HFFc6 (cell line): ENCODE measurements at regions not wholly inside any gene's neighbourhood (a gene's known extent, or its start where the extent isn't known, plus 50 kb on each side); places are given as distances from the start of the nearest gene placed in this dataset.
"Not testable (repeated sequence)": the region's sequence is repeated elsewhere in the genome, so short reads cannot be mapped to it uniquely, and the experiment has no call there.

Source experiments
- DNase-seq: peaks from one replicate; pipeline ENCODE4 v3.0.0-alpha.2; 2018
- H3K27ac Mint-ChIP-seq: 2 replicates; pipeline ENCODE4 v1.8.0; 2020; ENCODE audit warnings: mild to moderate bottlenecking, mixed read lengths
- H3K27me3 Mint-ChIP-seq: 2 replicates; pipeline ENCODE4 v1.8.0; 2021; ENCODE audit warnings: mild to moderate bottlenecking, moderate library complexity, mixed read lengths; ENCODE audit not compliant: insufficient read depth
- H3K36me3 Mint-ChIP-seq: 2 replicates; pipeline ENCODE4 v1.8.0; 2021; ENCODE audit warnings: low read depth, mixed read lengths
- H3K4me1 Mint-ChIP-seq: 2 replicates; pipeline ENCODE4 v1.8.0; 2020; ENCODE audit warnings: low read depth, mixed read lengths
- H3K4me3 Mint-ChIP-seq: 2 replicates; pipeline ENCODE4 v1.8.0; 2020; ENCODE audit warnings: mild to moderate bottlenecking, moderate library complexity, mixed read lengths
- H3K9me3 Mint-ChIP-seq: 2 replicates; pipeline ENCODE4 v1.8.0; 2020; ENCODE audit warnings: mild to moderate bottlenecking, mixed read lengths
- CTCF ChIP-seq: fragments of 200-600 bp; sonication (generic); IDR thresholded peaks from 2 replicates; pipeline ENCODE4 v1.5.0; 2021; ENCODE audit warnings: antibody characterized with exemption, mild to moderate bottlenecking

DNA sequence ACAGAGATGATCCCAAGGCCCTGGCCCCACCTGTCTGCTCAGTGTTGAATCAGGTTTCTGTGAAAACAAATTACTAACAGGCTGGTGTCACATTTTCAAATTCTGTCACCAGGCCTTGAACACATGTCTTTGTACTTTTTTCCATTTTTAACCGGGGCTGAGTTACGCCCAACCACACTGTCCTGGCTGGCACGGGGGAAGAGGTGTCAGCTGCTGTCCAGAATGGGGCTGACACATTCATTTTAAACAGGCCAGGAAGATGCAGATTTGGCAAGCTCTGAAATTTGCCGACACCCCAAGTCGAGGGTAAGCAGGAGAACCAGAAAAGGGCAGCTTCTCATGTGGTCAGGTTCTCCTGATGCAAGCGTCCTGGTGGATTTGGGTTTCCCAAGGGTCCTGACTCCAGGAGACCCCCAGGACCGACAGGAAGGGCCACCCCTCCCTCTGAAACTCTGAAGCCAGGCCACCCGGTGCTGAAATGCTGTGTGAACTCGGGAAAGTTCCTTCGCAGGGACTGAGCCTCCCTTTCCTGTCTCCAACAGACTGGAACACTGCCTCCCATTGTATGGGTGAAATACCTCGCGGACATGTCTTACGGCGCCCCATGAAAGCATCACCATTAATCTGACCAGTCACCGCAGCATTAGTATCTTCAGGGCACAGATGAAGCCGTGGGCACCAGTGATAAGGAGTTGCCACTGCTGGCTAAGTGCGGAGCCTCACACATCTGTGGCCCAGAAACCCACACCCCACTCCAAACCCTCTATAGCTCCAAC is 90.5 kb upstream of the METTL9 start:
- not testable (repeated sequence) for H3K27me3 Mint-ChIP-seq, DNase-seq, H3K9me3 Mint-ChIP-seq
- H3K4me3 Mint-ChIP-seq = peak overlapping the region; percentile 28; the same call in 1 of the 2 replicates
- H3K36me3 Mint-ChIP-seq = peaks cover 38% of the 10 kb centered on the region
- H3K4me1 Mint-ChIP-seq = peaks cover 76% of the 10 kb centered on the region
- H3K27ac Mint-ChIP-seq = peak overlapping the region; percentile 95

GRCh38 chr16:21509437-21510086 is 89.8 kb upstream of the METTL9 start:
- H3K9me3 Mint-ChIP-seq, DNase-seq, H3K27me3 Mint-ChIP-seq: not testable (repeated sequence)
- H3K4me1 Mint-ChIP-seq = peaks cover 81% of the 10 kb centered on the region
- peak overlapping the region; percentile 95 for H3K27ac Mint-ChIP-seq
- H3K4me3 Mint-ChIP-seq = 0 out of 2 replicates have a peak overlapping the region, but pooled peaks have one; percentile 5
- H3K36me3 Mint-ChIP-seq = peaks cover 43% of the 10 kb centered on the region

DNA sequence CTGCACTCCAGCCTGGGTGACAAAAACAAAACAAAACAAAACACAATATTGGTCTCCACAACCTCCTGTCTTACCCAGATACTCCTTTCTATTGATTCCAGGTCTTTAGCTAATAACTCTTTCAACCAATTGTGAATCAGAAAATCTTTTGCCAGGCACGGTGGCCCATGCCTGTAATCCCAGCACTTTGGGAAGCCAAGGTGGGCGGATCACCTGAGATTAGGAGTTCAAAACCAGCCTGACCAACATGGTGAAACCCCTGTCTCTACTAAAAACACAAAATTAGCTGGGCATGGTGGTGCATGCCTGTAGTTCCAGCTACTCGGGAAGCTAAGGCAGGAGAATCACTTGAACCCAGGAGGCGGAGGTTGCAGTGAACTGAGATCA is 88.5 kb upstream of the METTL9 start:
- peak overlapping the region; percentile 95 for H3K27ac Mint-ChIP-seq
- not testable (repeated sequence) for H3K27me3 Mint-ChIP-seq, DNase-seq, H3K9me3 Mint-ChIP-seq
- H3K4me3 Mint-ChIP-seq = peak overlapping the region; percentile 42; the same call in 1 of the 2 replicates
- peaks cover 94% of the 10 kb centered on the region for H3K4me1 Mint-ChIP-seq
- peaks cover 51% of the 10 kb centered on the region for H3K36me3 Mint-ChIP-seq

DNA sequence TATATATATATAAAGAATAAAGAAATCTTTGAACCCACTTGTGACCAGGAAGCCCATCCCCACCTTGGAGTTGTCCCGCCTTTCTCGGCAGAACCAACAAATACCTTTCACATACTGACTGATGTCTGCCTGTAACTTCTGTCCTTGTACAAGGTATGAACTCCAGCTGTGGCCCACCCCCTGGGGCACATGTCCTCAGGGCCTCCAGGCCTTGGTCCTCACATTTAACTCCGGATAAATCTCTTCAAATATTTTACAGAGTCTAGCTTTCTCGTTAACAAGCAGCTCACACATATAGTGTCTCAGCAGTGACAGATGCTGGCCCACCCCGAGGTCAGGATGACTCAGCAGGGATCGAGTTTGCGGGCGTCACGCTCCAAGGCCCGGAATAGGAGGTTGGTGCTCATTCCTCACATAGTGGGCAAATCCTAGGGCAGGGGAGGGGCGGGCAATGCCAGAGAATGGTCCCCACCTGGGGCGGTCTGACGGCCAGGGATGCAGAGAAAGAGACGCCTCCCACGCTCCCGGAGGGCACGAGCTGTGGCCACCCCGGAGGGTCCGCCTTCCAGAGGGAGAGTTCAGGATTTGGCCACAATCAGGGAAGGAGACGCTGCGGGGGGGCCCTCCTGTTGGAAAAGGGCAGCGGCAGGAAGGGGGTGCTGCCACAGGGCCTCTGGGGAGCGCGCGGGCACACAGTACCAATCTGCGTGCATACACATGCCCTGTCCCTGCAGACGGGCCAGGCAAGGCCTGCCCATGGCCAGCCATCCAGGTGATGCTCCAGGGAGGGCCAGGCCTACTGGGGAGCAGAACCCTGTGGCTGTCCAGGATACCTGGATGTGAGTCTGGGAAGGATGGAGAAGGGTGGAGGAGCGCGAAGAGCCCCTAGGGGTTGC is 87.8 kb upstream of the METTL9 start:
- H3K27ac Mint-ChIP-seq = peak overlapping the region; percentile 95
- H3K27me3 Mint-ChIP-seq = not testable (repeated sequence)
- DNase-seq = peak; percentile 93

GRCh38 chr16:21512280-21513192 is 86.8 kb upstream of the METTL9 start:
- not testable (repeated sequence) for H3K4me3 Mint-ChIP-seq, DNase-seq, H3K9me3 Mint-ChIP-seq
- Mint-ChIP-seq H3K27ac (peak overlapping the region; percentile 95), H3K36me3 (peaks cover 54% of the 10 kb centered on the region), H3K27me3 (peaks cover 10% of the 10 kb centered on the region), H3K4me1 (peaks cover 87% of the 10 kb centered on the region)

More for the DNA sequence above, 87.8 kb upstream of the METTL9 start:
- H3K9me3 Mint-ChIP-seq = not testable (repeated sequence)
- peak; percentile 21; the same call in 1 of the 2 replicates for TF ChIP-seq CTCF
- H3K4me3 Mint-ChIP-seq = peak overlapping the region; percentile 81
- peaks cover 54% of the 10 kb centered on the region for H3K36me3 Mint-ChIP-seq
- peaks cover 94% of the 10 kb centered on the region for H3K4me1 Mint-ChIP-seq

DNA sequence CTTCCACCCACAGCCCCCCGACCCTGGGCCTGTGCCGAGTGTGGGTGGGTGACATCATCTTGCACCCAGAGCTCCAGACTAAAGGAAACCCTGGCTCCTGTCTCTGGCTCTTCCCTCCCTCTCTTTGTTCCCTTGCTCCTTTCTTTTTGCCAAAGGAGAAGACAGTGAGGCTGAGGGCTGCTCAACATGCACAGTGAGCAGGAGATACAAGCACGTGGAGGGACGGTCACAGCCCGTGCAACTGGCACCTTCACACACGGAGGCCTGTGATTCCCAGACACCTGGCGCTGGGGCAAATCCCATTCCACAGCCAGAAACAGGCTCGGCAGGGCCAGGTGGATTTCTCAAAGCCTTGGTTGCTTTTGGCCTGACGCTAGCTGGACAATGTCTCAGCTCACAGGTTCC is 86.0 kb upstream of the METTL9 start:
- Mint-ChIP-seq H3K4me3 (peak overlapping the region; percentile 53), H3K27ac (peak overlapping the region; percentile 70), H3K27me3 (peaks cover 15% of the 10 kb centered on the region), H3K4me1 (peaks cover 86% of the 10 kb centered on the region), H3K36me3 (peaks cover 51% of the 10 kb centered on the region)
- not testable (repeated sequence) for H3K9me3 Mint-ChIP-seq, DNase-seq

- Mint-ChIP-seq H3K36me3 (peaks cover 51% of the 10 kb centered on the region), H3K27me3 (peaks cover 16% of the 10 kb centered on the region), H3K27ac (peak overlapping the region; percentile 70), H3K4me1 (peaks cover 83% of the 10 kb centered on the region), H3K4me3 (peak overlapping the region; percentile 53)
- not testable (repeated sequence) for DNase-seq, H3K9me3 Mint-ChIP-seq
Observed at GRCh38 chr16:21513812-21514473, 85.4 kb upstream of the METTL9 start.

- peaks cover 78% of the 10 kb centered on the region for H3K4me1 Mint-ChIP-seq
- H3K27me3 Mint-ChIP-seq = peaks cover 17% of the 10 kb centered on the region
- H3K4me3 Mint-ChIP-seq = peak overlapping the region; percentile 39
- H3K9me3 Mint-ChIP-seq, DNase-seq: not testable (repeated sequence)
- peak overlapping the region; percentile 70 for H3K27ac Mint-ChIP-seq
- peaks cover 51% of the 10 kb centered on the region for H3K36me3 Mint-ChIP-seq
Observed at GRCh38 chr16:21514474-21514840, 84.9 kb upstream of the METTL9 start.

- not testable (repeated sequence) for DNase-seq, H3K9me3 Mint-ChIP-seq, H3K27ac Mint-ChIP-seq
- Mint-ChIP-seq H3K4me1 (peaks cover 63% of the 10 kb centered on the region), H3K4me3 (peak overlapping the region; percentile 70), H3K36me3 (peaks cover 41% of the 10 kb centered on the region), H3K27me3 (peaks cover 15% of the 10 kb centered on the region)
Observed at GRCh38 chr16:21516705-21517040, 82.7 kb upstream of the METTL9 start.

- Mint-ChIP-seq H3K36me3 (peaks cover 39% of the 10 kb centered on the region), H3K4me3 (peak overlapping the region; percentile 100), H3K4me1 (peaks cover 61% of the 10 kb centered on the region), H3K27ac (peak overlapping the region; percentile 91), H3K27me3 (peaks cover 15% of the 10 kb centered on the region)
- H3K9me3 Mint-ChIP-seq, DNase-seq: not testable (repeated sequence)
Observed at GRCh38 chr16:21517263-21517662, 82.1 kb upstream of the METTL9 start.
